MM.1S (cell line): ENCODE measurements at regions not wholly inside any gene's neighbourhood (a gene's known extent, or its start where the extent isn't known, plus 50 kb on each side); places are given as distances from the start of the nearest gene placed in this dataset.

Experiments used
- DNase-seq: peaks from one replicate; pipeline ENCODE4 v3.0.0-alpha.2; 2015
- H2AFZ ChIP-seq: fragments of 300-600 bp; sonication (generic); 2 replicates; pipeline ENCODE4 v1.6.0; 2016; ENCODE audit warnings: antibody characterized with exemption, low read length
- H3F3A ChIP-seq: fragments of 300-600 bp; sonication (generic); 2 replicates; pipeline ENCODE4 v1.6.1; 2016; ENCODE audit warnings: mild to moderate bottlenecking, antibody characterized with exemption, low read length, moderate library complexity, mixed read lengths; ENCODE audit not compliant: insufficient read depth
- H3K27ac ChIP-seq: fragments of 300-600 bp; sonication (generic); 2 replicates; pipeline ENCODE4 v1.5.1; 2016; ENCODE audit warnings: mild to moderate bottlenecking, low read length
- H3K27me3 ChIP-seq: fragments of 300-600 bp; sonication (generic); replicated peaks from 2 replicates; pipeline ENCODE4 v1.6.0; 2016; ENCODE audit warnings: low read length; ENCODE audit not compliant: insufficient read depth
- H3K36me3 ChIP-seq: fragments of 300-600 bp; sonication (generic); replicated peaks from 2 replicates; pipeline ENCODE4 v1.6.1; 2016; ENCODE audit warnings: mild to moderate bottlenecking, low read length, mixed read lengths; ENCODE audit not compliant: insufficient read depth
- H3K4me1 ChIP-seq: fragments of 300-600 bp; sonication (generic); 2 replicates; pipeline ENCODE4 v1.6.1; 2016; ENCODE audit warnings: low read length, mixed read lengths
- H3K4me2 ChIP-seq: fragments of 300-600 bp; sonication (generic); 2 replicates; pipeline ENCODE4 v1.6.0; 2016; ENCODE audit warnings: low read depth, low read length
- H3K4me3 ChIP-seq: fragments of 300-600 bp; sonication (generic); 2 replicates; pipeline ENCODE4 v1.5.1; 2016; ENCODE audit warnings: low read length, mixed read lengths
- H3K79me2 ChIP-seq: fragments of 300-600 bp; sonication (generic); 2 replicates; pipeline ENCODE4 v1.6.1; 2016; ENCODE audit warnings: mixed run types, low read length, mixed read lengths
- H3K9ac ChIP-seq: fragments of 300-600 bp; sonication (generic); 2 replicates; pipeline ENCODE4 v1.6.1; 2016; ENCODE audit warnings: low read length, mixed read lengths
- H3K9me2 ChIP-seq: fragments of 300-600 bp; sonication (generic); replicated peaks from 2 replicates; pipeline ENCODE4 v1.6.1; 2016; ENCODE audit warnings: mild to moderate bottlenecking, low read length, mixed read lengths; ENCODE audit not compliant: insufficient read depth
- H3K9me3 ChIP-seq: fragments of 300-600 bp; sonication (generic); replicated peaks from 2 replicates; pipeline ENCODE4 v1.6.1; 2016; ENCODE audit warnings: mild to moderate bottlenecking, low read length, mixed read lengths; ENCODE audit not compliant: insufficient read depth
- H4K20me1 ChIP-seq: fragments of 300-600 bp; sonication (generic); 2 replicates; pipeline ENCODE4 v1.6.1; 2016; ENCODE audit warnings: mild to moderate bottlenecking, low read length, moderate library complexity, mixed read lengths; ENCODE audit not compliant: insufficient read depth
- EZH2 ChIP-seq: fragments of 300-600 bp; sonication (generic); optimal IDR thresholded peaks from 2 replicates; pipeline ENCODE3; 2017; ENCODE audit warnings: low read depth, mild to moderate bottlenecking, antibody characterized with exemption, low read length, mixed read lengths
- EZH2phosphoT487 ChIP-seq: fragments of 300-600 bp; sonication (generic); IDR thresholded peaks from 2 replicates; pipeline ENCODE4 v1.6.1; 2018; ENCODE audit warnings: antibody characterized with exemption, low read length
- TF ChIP-seq, protein P1 (sequence below): fragments of 300-600 bp; sonication (generic); IDR thresholded peaks from 2 replicates; pipeline ENCODE4 v1.5.1; 2016; ENCODE audit warnings: antibody characterized with exemption, low read length, mixed read lengths

DNA sequence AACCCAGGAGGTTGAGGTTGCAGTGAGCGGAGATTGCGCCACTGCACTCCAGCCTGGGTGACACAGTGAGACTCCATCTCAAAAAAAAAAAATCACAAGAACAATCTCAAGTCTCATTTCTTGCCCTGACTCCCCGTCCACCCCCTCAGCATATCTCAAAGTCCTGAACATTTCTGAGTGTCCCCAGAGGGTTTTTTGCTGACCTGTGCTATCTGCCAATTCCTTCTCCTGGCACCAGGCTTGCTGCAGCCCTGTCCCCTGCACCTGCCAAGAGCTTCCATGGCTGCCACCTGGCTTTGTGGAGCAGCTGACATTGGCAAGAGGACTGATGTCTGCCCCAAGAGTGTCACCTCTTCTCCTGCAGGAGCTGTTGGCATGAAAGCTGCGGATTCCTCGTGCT, 54.9 kb upstream of the PTPRT start:
- no peak overlapping the region for H2AFZ ChIP-seq
- H3K27me3 ChIP-seq = no peaks in the 10 kb centered on the region
- no peak overlapping the region for H3K9ac ChIP-seq
- H3K4me3 ChIP-seq = no peak overlapping the region
- H3K79me2 ChIP-seq = no peaks in the 10 kb centered on the region
- no peaks in the 10 kb centered on the region for H3F3A ChIP-seq
- H3K4me2 ChIP-seq = no peak overlapping the region
- H4K20me1 ChIP-seq = no peaks in the 10 kb centered on the region
- H3K27ac ChIP-seq = no peak overlapping the region
- H3K36me3 ChIP-seq = no peaks in the 10 kb centered on the region
- DNase-seq = no peak
- no peaks in the 10 kb centered on the region for H3K9me3 ChIP-seq
- no peaks in the 10 kb centered on the region for H3K9me2 ChIP-seq
- TF ChIP-seq, protein P1, sequence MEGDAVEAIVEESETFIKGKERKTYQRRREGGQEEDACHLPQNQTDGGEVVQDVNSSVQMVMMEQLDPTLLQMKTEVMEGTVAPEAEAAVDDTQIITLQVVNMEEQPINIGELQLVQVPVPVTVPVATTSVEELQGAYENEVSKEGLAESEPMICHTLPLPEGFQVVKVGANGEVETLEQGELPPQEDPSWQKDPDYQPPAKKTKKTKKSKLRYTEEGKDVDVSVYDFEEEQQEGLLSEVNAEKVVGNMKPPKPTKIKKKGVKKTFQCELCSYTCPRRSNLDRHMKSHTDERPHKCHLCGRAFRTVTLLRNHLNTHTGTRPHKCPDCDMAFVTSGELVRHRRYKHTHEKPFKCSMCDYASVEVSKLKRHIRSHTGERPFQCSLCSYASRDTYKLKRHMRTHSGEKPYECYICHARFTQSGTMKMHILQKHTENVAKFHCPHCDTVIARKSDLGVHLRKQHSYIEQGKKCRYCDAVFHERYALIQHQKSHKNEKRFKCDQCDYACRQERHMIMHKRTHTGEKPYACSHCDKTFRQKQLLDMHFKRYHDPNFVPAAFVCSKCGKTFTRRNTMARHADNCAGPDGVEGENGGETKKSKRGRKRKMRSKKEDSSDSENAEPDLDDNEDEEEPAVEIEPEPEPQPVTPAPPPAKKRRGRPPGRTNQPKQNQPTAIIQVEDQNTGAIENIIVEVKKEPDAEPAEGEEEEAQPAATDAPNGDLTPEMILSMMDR = no peak
- TF ChIP-seq EZH2 = no peak
- H3K4me1 ChIP-seq = no peaks in the 10 kb centered on the region

DNA sequence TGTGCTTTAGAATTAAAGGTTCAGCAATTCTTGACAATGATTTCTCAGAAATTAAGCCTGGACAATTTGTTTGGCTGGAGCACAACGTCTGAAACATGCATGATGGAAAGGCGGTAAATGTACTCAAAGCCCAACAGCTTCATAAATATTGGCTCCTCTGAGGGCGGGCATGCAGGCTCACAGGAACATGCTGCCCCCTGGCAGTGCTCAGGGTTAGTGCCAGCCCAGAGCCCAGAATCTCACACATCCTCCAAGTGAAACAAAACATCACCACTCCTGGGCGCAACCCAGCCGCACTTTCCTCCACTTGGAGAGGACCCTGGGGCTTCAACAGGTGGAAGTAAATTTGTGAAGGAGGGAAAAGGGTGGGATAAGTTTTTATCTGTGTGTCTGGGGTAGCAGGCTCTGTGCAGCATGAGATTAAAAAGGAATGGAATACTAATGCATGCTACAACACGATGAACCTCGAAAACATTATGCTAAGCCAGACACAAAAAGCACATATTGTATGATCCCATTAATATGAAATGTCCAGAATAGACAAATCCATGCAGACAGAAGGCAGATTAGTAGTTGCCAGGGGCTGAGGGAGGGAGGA, 54.1 kb upstream of the PTPRT start:
- no peak overlapping the region for H3K9ac ChIP-seq
- no peaks in the 10 kb centered on the region for H3K9me3 ChIP-seq
- H3K9me2 ChIP-seq = no peaks in the 10 kb centered on the region
- H2AFZ ChIP-seq = no peak overlapping the region
- TF ChIP-seq EZH2 = no peak
- TF ChIP-seq EZH2phosphoT487 = no peak
- TF ChIP-seq, protein P1 = no peak; the same call in 1 of the 2 replicates
- DNase-seq = no peak
- H3F3A ChIP-seq = no peaks in the 10 kb centered on the region
- H3K36me3 ChIP-seq = no peaks in the 10 kb centered on the region
- H3K27ac ChIP-seq = no peak overlapping the region
- no peaks in the 10 kb centered on the region for H3K4me1 ChIP-seq
- no peaks in the 10 kb centered on the region for H3K27me3 ChIP-seq
- no peak overlapping the region for H3K4me3 ChIP-seq
- no peaks in the 10 kb centered on the region for H4K20me1 ChIP-seq
- no peak overlapping the region for H3K4me2 ChIP-seq
- no peaks in the 10 kb centered on the region for H3K79me2 ChIP-seq

DNA sequence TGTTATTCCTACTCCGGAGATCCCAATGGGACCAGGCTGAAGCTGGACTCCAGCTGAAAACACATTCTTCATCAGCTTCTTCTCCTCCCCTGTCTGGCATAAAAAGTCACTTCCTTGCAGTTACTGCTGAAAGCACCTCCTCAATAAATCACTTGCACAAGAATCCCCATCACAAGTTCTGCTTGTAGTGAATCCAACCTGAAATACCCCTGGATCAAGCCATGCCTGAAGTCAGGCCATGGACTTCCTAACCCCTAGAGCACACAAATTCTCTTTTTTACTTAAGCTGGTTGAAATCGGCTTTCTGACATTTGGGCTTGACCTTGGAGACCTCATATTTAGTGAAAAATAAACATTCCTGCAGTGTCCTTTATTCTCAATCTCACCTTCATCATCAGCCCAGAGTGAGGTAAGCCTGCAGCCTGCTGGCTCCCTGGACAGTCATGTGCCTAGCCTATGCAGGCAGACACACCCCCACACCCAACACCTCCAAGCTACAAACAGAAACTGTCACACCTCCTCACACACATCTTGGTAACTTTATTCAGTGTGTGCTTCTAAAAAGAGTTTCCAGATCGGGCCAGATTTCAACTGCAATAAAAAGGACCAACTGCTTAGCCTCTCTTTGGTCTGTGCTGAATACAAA, 51.5 kb upstream of the PTPRT start:
- TF ChIP-seq EZH2 (no peak), EZH2phosphoT487 (no peak)
- TF ChIP-seq, protein P1 = no peak
- Histone ChIP-seq H3K4me1 (no peaks in the 10 kb centered on the region), H4K20me1 (no peaks in the 10 kb centered on the region), H3K27me3 (no peaks in the 10 kb centered on the region), H3K4me2 (no peak overlapping the region), H3K9ac (no peak overlapping the region), H3K9me3 (no peaks in the 10 kb centered on the region), H3K79me2 (no peaks in the 10 kb centered on the region), H3K4me3 (no peak overlapping the region), H3K9me2 (no peaks in the 10 kb centered on the region), H3K36me3 (no peaks in the 10 kb centered on the region), H3K27ac (no peak overlapping the region), H2AFZ (no peak overlapping the region), H3F3A (no peaks in the 10 kb centered on the region)
- DNase-seq = no peak
